Stimulated activated CD4-positive, alpha-beta T cell treated with anti-CD3 and anti-CD28 coated beads, TNF-alpha, amount 100 ng/mL, for 48 hours (primary cell): ENCODE measurements at regions not wholly inside any gene's neighbourhood (a gene's known extent, or its start where the extent isn't known, plus 50 kb on each side); places are given as distances from the start of the nearest gene placed in this dataset.

Source experiments
- DNase-seq, 3 donors: peaks; one replicate each; pipeline ENCODE4 v3.0.0-alpha.2; 2020; ENCODE audit warnings: low read depth in 3 of 3

DNA sequence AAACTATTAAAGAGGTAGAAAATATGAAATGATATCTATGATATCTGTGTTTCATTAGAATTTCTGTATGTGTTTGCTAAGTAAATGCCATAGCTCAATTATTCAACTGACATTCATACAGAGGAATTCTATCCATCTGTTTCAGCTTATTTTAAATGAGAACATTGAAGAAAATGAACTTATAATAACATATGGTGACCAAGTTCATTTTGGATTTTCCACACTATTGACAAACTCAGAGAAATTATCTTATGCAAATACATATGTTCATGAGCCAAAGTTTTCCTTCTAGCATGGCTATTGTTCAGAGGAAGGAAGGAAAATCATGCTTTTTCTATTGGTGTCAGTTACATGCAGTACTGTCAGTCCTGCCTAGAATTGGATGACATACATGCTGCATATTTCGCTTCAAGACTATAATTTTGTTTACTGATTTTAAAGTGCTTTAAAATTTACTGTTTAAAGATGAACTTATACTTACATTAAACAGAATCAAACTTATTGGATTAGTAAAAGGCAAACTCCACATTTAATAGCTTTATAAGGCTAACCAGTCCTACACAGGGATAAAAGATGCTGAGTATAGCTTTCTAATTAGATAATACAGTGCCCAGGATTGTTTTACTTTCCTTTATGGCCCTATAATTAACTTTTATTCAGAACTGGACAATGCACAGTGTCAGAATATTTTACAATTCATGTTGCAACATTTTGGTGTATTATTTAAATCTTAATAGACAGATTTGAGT lies 646.2 kb downstream of the TRAM1L1 start:
- DNase-seq: no peak

DNA sequence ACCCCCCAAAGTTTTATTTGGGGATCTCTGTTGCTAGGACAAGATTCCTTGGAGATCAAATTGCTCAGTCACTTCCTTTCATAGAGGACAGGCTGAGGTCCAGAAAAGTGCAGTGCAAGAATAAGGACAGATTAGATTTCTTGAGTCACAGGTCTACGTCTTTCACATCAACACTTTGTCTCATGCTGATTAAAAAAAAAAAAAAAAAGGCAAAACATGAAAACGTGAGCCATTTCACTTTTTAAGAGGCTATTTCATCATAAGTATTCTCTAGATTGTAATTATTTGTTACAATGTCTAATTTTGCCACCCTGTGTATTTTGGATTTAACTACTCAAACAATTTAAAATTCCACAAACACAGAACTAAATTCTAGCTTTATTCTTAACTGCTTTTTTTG lies 647.0 kb downstream of the TRAM1L1 start:
- no peak for DNase-seq

DNA sequence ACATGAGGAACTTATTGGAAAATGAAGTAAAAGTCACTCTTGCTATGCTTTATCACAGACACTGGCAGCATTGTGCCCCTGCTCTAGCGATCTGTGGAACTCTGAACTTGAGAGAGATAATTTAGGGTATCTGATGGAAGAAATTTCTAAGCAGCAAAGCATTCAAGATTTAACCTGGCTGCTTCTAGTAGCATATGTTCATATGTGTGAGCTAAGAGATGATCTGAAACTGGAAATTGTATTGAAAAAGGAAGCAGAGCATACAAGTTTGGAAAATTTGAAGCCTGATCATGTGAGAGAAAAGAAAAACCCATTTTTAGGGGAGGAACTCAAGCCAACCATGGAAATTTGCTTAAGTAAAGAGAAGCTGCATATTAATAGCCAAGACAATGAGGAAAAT lies 657.7 kb downstream of the TRAM1L1 start:
- no peak for DNase-seq

DNA sequence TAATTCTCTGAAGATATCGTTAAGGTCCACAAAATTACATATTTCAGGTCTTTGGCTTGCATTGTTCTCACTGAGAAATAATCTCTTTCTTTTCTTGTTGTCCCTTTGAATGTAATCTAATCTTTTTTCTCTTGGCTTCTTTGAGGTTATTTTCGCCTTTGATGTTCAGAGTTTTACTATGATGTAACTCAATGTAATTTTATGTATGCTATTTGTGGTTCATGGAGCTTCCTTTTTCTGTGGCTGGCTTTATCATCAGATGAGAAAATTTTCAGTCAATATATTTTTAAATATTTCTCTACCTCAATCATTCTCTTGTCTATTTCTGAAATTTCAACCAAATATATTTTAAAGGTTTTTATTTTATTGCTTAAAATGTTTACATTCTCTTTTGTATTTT lies 672.2 kb downstream of the TRAM1L1 start:
- no peak for DNase-seq

DNA sequence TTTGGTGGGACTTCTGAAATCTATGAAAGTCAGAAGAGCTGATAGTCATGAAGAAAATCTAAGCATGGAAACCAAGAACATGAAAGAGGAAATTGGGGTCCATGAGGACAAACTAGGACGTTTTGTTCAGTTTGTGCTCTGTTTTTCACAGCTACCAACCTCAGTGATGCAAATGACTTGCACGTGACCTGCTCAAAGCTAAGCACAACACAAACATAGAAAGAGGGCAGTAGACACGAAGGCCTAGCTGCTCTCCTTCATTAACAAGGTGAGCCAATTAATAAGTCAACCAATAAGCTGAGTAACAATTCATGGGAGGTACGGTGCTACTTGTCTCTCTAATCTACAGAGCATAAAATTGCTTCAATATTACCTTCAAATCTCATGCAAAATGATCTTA lies 684.1 kb downstream of the TRAM1L1 start:
- no peak for DNase-seq

DNA sequence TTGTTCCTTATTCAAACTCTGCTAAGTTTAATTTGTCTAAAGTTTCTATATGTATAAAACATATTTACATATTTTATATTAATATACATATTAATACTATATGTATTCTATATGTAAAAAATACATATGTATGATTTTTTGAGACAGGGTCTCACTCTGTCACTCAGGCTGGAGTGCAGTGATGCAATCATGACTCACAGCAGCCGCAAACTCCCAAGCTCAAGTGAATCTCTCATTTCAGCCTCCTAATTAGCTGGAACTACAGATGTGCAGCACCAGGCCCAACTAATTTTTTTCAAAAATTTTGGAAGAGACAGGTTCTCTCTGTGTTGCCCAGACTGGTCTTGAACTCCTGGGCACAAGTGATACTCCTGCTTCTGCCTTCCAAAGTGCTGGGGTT lies 684.9 kb downstream of the TRAM1L1 start:
- no peak for DNase-seq

DNA sequence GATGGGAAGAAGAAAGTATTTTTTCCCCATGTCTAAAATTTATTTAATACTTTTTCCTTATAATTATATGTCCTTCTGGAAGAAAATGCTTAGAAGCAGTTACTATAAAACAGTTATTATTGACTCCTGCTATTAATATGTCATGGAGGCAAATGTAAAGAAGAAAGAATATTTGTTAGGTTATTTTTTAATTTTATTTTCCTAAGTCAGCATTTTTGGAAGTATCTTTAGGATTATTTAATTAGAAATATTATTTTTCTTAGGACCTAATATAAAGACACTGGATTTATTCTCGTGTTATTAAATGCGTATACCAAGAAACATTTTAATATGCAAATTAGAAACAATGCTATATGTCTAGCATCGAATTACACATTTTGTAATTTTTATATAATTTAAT lies 687.7 kb downstream of the TRAM1L1 start:
- no peak for DNase-seq

DNA sequence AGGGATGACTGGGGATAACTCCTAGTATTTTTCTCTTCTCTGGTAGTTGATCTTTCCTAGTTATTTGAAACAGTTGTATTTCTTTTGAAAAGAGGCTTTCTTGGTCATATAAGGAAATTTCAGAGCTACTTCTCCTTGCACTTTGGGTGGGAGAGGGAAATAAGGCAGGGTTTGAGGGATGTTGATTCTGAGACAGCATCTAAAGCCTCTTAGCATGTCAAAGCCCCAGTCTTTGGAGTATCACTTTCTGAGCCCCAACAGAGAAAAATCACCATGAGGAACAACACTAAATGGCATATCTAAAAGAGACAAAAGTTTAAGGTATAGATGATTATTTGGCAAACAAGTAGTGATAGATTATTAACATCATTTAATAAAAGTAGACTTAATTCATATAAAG lies 688.1 kb downstream of the TRAM1L1 start:
- DNase-seq: no peak

DNA sequence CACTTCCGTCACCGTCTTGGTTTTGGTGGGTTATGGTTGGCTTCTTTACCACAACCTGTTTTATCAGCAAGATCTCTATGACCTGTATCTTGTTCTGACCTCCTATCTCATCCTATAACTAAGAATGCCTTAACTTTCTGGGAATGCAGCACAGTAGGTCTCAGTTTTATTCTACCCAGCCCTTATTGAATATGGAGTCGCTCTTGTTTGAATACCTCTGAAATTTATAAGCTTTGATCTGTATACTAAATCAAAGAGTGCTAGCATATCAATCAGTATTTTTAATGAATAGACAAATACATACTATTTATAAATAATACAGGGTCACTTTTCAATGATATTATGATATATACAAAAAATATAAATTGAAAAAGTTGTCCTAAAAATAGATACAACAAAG lies 690.0 kb downstream of the TRAM1L1 start:
- DNase-seq: no peak

DNA sequence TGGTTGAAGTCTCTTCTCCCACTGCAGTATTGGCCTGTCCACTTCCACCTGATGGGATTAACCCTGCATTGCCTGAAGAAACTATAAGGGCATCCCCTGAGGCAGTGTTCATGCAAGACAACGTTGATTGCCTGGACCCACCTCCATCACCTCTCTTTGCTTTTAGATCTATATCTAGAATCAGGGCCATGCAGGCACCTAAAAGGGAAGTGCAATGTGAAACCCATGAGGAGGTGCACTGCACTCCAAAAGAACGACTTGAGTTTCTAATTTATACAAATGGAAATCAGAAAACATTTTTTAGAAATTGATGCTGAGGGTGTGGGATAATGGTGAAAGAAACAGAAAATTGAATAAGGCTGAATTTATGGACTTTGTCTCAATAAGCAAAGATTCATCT lies 694.4 kb downstream of the TRAM1L1 start:
- no peak for DNase-seq

DNA sequence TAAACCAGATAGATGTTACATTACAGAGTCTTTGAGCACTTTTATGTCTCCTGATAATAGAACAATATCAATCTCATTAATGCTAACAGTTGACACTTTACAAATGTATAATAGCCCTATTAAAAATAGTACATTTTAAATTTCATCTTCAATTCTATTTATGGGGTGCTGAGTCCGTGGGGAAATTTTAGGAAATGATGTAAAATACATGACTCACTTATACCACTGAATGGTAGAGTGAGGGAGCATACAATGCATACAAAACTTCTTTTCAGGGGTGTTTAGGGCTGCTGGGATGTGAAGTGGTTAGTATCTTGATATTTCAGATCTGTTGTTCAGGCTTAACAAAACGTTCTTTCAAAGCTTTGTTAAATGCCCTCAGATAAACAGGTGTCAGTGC lies 696.2 kb downstream of the TRAM1L1 start:
- no peak for DNase-seq

DNA sequence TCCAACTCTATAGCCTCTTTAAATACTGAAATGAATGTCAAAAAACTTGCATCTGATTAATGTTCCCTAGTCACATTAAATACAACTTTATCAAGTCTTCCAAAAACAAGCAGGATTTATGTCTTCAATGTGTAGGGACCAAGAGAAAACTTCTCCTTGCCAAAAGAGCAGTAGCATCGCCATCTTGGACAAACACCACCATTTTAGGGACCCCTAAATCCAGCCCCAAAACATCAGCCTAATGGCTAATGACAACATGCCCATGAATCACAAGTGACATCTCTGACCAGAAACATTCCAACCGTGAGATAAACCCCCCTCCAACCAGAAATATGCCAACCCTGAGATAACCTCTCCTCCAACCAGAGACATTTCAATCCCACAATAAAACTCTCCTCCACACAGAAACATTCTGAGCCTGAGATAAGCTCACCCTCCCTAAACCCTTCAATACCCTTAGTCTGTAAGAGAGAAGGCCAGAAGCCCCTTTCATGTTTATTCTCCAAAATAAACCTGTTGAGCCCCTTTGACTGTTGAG lies 697.4 kb downstream of the TRAM1L1 start:
- no peak for DNase-seq

DNA sequence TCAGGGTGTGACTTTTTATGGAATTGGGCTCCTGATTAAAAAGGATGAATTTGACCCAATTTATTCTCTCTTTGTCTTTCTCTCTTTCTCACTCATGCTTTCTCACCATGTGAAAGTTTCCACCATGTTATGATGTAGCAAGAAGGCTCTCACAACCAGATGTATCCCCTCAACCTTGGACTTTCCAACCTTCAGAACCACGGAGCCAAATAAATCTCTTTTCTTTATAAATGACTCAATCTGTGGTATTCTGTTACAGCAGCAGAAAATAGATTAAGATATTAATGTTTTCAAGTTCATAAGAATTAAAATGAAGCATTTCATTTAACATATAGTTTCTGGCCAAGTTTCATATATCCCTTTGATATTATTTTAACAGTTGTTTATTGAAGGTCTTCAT lies 698.5 kb downstream of the TRAM1L1 start:
- DNase-seq: no peak

DNA sequence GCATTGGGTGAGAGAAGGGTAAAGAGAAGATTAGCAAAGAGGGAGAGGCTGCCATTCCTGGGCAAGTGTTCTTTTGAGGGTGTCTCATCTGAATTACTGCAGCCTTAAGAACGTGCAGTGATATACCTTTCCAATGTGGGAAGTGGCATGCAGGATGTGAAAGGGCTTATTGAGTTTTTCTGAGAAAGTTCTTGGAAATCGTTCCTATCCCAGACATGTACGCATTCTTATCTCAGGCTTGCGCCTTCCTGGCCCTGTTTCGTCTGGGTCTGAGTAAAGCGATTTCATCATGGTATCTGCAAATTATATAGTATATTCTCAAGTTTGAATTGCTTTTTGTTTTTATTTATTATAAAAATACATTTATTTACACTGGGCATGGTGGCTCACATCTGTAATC lies 699.8 kb downstream of the TRAM1L1 start:
- DNase-seq: no peak

DNA sequence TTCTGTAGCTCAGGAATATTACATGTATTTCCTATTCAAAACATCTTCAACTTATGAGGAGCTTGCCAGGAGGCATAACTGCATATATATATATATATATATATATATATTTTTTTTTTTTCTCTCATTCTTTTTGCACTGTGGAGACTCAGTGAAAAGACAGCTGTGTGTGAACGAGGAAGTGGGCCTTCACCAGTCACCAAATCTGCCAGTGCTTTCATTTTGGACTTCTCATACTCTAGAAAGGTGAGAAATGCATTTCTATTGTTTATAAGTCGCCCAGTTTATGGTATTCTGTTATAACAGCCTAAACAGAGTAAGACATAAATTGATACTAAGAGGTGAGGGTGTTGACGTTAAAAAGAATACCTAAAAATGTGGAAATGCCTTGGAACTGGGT lies 710.6 kb downstream of the TRAM1L1 start:
- DNase-seq: no peak

DNA sequence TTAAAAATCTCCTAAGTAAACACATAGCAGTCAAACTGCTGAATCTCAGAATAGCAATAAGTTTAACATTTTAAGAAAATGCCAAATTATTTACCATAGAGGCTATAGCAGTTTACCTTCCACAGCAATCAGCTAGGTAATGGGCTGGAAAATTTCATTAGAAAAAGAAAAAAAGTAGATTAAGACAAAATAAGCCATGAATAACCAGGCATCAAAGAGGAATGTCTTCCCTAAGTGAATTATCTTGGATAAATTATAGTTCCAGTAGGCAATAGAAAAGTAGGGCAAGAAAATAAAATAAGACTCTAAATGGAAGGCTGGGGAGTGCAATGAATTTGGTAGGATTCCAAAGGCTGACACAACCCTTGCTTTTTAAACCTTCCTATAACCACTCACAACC lies 722.8 kb downstream of the TRAM1L1 start:
- no peak for DNase-seq

DNA sequence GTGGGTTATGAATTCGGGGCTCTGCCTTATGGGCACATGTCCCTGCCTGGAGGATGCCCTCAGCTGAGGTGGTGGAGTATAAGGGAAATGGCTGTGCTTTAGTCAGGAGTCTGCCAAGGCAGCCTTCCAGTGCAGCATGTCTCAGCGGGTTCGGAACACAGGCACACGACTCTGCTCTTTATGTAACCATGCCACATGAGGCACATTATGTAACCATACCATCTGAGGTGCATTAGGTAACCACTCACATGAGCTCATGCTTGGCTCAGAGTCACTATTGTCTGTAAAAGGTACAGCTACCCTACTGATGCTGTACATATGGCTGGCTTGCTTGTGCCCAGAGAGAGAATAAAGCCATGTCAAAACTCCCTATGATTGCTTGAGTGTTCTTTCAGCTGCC lies 723.6 kb downstream of the TRAM1L1 start:
- no peak for DNase-seq

DNA sequence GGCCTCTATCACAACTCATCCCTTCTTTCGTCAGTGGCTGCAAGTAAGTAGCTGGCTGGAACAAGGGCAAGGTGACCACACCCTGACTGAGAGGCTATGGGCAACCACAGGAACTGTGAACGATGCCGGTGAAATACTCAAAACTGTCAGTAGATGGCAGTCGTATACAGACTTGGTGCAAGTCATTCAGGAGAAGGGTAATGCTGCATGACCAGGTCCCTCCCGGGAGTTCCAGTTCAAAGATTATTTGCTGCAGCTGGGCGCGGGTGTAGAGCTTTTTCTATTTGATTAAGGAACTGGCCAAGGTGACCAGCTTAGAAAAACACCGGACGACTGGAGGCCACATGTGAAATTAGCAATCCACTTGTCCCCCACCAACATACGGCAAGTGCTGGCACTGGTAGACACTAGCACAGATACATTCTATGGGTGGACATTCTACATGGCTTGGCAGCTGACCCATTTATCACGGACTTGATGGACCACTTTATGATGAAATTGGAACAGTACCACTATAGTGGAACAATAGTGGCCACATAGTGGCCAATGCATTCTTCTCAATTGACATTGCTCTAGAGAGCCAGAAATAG lies 726.6 kb downstream of the TRAM1L1 start:
- peak in 2 of 3 donors; percentile 4 to 38 for DNase-seq

DNA sequence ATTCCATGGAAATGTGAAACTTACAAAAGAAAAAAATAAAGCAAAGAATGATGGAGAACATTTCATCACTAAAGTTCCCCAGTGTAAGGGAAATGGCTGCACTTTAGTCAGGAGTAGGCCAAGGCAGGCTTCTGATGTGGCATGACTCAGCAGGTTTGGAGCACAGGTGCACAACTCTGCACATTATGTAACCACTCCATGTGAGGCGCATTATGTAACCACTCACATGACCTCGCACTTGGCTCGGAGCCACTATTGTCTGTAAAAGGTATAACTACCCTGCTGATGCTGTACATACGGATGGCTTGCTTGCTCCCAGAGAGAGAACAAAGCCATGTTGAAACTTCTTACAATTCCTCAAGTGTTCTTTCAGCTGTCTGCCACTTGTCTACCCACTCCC lies 727.6 kb downstream of the TRAM1L1 start:
- peak in 1 of 3 donors; percentile 1 for DNase-seq

DNA sequence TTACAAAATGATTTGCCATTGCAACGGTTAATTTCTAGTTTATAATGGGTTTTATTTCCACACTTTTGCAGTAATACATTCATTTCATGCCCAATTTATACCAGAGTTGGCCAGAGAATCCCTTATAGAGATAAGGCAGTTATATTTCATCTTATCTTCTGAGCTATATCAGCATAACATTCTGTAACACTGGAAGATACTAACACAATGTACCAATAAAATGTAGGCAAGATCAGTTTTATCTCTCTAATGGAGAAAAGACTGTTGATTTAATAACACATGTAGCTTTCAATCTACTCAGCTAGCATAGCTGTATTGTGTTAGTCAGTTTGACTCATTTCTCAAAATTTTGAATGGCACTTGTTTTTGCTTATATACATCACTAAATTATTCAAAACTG lies 738.6 kb downstream of the TRAM1L1 start:
- DNase-seq: no peak

DNA sequence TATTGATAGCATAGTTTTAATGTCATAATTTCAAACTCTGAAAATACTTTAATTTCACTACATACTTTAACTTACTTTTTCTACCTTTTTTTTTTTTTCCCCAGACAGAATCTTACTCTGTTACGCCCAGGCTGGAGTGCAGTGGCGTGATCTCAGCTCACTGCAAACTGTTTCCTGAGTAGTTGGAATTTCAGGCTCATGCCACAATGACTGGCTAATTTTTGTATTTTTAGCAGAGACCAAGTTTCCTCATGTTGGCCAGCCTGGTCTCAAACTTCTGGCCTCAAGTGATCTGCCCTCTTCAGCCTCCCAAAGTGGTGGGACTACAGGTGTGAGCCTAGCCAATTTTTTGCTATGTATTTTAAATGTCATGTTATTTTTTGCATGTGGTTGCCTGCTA lies 741.6 kb downstream of the TRAM1L1 start:
- no peak for DNase-seq

DNA sequence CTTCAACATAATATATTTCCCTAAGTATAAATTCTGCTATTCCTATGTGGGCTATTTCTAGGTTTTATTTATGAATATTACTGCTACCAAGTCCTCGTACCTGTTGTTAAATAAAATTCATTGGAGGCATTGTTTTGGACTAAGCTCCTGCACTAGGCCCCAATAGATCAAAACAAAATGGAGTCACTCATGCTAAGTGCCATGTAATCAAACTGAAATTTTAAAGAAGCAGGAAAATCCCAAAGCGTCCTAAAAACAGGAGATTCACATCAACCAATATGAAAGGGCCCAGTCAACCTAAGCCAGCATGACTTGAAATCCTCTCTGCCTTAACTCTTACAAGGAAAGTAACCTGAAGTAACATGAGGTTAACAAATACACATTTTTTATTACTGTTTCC lies 743.2 kb downstream of the TRAM1L1 start:
- no peak for DNase-seq

DNA sequence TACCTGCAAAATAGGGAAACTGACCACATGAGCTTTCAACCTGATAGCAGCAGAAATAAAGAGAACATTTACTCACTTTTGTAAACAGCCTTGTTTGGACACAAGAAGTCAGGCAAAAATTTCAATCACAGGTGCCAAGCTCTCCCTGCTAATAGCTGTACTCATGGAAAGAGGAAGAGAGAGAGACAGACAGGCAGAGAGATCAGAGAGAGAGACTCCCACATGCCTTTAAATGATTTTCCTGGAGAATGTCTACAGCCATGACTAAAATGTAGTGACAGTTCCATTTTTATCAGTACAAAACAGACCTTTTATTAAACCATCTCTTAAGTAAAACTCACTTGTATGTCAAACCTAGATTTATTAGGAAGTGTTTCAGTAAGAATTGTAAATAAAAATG lies 752.9 kb downstream of the TRAM1L1 start:
- DNase-seq: no peak
